ENCODE measurements at regions not wholly inside any gene's neighbourhood (a gene's known extent, or its start where the extent isn't known, plus 50 kb on each side); places are given as distances from the start of the nearest gene placed in this dataset.

DNA sequence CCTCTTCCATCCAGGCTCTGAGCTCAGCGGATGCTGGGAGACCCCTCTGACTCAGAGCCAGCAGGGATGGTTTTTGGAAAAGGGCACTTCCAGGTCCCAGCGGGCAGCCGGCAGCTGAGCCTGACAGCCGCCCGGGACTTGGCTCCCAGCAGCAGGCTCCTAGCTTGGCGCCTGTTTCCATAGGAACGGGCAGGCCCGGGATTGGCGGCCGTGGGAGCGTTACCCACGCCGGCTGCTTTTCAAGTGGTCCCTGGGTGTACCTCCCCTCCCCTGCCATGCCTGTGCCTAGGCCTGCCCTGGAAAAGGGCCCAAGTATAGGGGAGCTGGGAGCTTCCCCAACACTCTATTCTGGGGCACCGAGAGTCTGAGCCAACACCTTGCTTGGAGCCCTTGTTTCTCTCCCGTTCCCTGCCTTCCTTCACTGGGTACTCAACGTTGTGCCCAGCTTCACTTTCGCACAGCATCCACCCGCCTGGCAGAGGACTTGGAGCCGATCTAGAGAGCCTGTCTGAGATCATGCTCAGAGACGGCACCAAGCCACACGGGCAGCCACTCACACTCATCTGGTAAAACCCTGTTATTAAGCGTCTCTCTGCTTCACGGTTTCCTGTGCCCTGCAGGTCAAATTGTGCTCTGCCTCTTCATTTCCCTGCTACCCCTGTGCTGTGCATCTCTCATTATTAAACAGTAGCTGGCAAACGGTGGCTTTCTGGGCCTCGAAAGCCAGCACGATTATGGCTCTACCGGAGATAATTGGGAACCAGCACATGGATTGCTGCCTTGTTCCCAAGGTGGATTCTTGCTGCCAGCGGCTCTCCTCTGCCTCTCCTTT is 521.5 kb downstream of the BCOR start:
- DNase-seq (ENCODE audit: extremely low read depth, low read depth, low spot score): no peak

DNA sequence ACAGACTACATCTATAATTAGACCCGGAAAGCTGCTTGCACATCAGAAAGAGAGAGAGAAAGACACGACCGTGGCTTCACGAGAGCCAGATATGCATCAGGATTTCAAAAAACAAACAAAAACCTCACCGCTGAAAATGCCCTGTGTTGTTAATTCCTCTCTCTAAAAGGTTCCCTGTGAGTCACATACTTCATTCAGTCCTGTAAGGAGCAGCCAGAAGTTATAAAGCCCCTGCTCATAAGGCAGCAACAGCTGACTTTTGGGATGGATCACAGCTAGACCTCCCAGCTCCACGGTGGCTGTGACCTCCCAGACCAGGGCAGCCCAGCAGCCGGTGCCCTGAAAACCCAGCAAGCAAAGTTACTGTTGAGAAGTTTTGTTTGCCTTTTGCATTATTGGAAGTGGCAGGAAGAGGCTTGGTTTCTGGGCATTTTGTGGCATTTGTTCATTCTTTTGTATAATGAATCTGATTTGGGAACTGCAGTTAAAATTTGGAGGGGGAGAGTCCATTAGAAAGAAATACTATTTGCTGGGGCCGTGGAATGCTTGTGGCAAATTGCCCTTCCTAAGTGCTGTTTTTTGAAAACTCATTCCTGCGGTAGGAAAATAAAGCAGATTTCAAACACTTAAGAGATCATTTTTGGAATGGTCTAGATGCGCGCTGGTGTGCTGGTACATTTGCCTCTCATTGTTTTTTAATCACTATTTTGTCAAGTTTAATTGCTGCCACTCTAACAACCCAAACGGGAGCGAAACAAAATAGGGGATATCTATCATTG is 520.4 kb downstream of the BCOR start:
- DNase-seq (ENCODE audit: extremely low read depth, low read depth, low spot score): no peak

DNA sequence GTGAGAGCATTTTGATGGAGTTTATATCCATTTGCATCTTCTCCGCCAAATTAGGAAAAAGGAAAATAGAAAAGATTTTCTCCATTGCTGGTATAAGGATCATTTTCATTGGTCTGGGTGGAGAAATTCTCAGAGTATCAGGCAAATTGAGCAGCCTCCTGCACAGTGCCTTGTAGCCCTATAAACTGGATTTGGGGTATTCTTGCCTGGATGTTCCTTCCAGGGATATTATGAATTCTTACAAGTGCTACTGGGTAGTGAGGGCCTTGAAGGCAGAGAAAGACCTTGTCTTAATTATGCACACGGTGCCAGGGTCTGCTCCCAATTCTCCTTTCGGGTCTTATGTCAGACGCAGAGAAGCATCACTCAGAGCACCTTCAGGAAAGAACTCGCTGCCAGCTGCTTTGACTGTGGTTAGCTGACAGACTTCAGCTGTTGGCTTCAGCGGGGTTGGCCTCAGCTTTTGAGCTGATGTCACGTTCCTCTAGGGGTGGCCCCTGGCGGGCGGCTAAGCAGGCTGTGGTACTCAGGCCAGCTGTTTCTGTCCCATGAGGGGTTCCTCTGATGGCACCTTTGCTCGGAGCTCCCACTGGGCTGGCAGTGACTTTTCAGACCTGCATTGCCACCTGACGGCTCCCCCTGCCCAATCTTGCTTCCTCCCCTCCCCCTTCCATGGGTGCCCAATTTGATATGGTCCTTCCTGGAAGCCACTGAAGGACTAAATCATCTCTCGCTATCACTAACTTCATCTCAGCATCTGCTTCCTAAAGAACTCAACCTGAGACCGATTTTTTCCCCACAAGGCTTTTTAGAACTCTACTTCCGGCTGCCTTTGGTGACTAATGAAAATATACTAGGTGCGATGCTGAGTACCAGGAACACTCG is 519.5 kb downstream of the BCOR start:
- no peak for DNase-seq (ENCODE audit: extremely low read depth, low read depth, low spot score)

DNA sequence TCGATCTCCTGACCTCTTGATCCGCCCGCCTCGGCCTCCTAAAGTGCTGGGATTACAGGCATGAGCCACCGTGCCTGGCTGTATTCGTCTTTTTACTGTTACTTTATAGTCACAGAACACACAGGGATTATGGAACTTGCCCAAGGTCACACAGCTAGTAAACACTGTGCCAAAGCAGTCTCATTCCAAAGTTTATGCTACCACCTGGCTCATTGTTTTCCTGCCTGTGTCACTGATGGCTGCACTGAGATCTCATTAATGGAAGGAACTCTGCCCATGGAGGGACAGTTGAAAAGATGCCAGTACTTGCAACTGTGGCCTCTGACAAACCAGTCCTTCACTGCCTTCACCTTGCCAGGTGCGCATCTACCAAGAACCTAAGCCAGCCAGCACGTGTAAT is 517.7 kb downstream of the BCOR start:
- no peak for DNase-seq (ENCODE audit: extremely low read depth, low read depth, low spot score)

DNA sequence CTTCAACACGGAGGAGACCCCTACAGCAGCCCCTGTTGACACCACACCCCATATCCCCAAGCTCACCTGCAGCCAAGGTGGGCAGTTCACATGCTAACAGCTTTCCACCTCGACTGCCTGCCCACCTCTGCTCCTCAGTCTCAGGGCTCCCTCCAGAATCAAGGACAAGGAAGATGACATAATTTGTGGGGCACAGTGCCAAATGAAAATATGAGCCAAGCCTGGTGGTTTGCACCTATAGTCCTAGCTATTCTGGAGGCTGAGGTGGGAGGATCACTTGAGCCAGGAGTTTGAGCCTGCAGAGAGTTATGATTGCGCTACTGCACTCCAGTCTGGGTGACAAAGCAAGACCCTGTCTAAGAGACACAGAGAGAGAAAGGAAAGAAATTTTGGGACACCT is 516.3 kb downstream of the BCOR start:
- no peak for DNase-seq (ENCODE audit: extremely low read depth, low read depth, low spot score)

- no peak for DNase-seq (ENCODE audit: extremely low read depth, low read depth, low spot score)
These were observed 515.7 kb downstream of the BCOR start for GRCh38 chrX:39582091-39582490.

DNA sequence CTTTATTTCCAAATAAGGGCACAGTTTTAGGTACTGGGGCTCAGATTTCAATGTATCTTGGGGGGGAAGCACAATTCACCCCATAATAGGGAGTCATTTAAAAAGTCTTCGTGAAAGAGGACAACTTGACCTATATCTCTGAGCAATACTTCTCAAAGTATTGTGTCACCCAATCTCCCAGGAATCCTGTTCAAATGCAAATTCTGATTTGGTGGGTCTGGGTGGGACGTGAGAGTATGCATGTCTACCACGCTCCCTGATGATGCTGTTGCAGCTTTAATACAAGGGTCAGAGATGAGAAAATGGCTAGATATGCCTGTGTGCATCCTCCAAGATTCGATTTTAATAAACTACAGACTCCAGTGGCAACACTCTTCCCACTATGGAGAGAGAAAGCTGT is 514.8 kb downstream of the BCOR start:
- DNase-seq (ENCODE audit: extremely low read depth, low read depth, low spot score): no peak

- no peak for DNase-seq (ENCODE audit: extremely low read depth, low read depth, low spot score)
These were observed 511.9 kb downstream of the BCOR start for GRCh38 chrX:39585808-39586207.

DNA sequence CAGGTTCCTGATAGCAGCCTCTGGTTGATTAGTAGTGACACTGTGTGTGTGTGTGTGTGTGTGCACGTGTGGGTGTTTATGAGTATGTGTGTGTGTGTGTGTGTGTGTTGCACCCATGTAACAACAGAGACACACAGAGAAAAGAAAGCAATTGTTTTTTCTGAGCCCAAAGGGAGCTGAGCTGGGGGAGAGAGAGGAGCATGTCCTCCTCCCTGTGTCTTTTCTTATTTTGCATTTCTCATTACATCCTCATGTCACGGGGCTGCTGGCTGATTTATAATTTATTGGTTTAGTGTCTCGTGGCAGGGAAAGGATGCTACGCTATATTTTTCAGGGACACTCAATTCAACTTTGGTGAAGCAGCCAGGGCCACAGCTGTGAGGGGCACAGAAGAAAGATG is 511.4 kb downstream of the BCOR start:
- no peak for DNase-seq (ENCODE audit: extremely low read depth, low read depth, low spot score)

DNA sequence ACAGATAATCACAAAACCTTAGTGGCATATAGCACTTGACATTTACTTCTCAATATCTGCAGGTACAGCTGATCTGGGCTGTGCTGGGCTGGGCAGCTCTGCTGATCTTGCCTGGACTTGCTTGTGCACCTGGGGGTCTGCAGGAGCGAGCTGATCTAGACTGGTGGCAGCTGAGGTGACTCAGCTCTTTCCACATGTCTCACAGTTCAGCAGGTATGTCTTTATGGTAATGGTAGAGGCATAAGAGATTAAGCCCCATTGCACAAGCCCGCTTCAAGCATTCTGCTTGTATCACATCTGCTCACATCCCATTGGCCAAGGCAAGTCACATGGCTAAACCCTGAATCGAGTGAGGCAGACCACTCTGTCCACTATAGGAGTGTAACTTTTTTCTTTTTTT is 506.7 kb downstream of the BCOR start:
- DNase-seq (ENCODE audit: extremely low read depth, low read depth, low spot score): no peak

DNA sequence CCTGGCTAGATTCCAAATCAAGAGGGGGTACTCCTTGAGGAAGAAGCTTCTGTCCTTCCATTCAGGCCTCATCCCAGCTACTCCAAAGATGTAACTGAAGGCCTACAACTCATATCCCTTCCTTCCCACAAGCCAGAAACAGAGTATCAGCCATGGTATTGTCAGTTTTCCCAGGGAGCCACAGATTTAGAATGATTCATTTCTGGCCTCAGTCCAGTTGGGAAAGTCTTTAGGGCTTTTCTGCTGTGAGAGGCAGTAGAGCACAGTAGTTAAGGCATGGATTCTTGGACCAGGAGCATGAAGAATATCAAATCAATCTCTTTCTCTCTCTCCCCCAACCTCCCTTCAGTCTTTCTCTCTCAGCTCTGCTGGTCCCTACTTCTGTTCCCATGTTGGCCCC is 505.0 kb downstream of the BCOR start:
- DNase-seq (ENCODE audit: extremely low read depth, low read depth, low spot score): no peak

GRCh38 chrX:39595977-39596376 is 501.8 kb downstream of the BCOR start:
- no peak for DNase-seq (ENCODE audit: extremely low read depth, low read depth, low spot score)

- DNase-seq (ENCODE audit: extremely low read depth, low read depth, low spot score): no peak
These were observed 501.3 kb downstream of the BCOR start for GRCh38 chrX:39596437-39596836.

DNA sequence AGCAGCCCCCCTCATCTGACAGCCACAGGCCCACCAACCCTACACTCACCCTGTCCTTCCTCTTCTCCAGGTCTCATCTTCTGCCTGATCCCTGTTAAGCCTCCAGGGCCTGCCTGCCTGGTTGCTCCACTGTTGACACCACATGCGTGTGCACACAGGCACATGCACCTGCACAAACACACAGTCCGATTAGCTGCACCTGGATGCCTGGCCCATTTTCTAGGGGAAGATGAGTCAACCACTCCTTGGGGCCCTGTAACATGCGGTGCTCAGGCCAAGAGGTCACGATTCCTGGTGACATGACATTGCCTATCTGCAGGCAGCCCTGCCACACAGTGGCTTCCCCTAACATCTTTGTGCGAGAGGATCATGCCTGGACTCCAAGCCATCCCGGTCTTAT is 498.4 kb downstream of the BCOR start:
- no peak for DNase-seq (ENCODE audit: extremely low read depth, low read depth, low spot score)

GRCh38 chrX:39600222-39600621 is 497.5 kb downstream of the BCOR start:
- no peak for DNase-seq (ENCODE audit: extremely low read depth, low read depth, low spot score)

DNA sequence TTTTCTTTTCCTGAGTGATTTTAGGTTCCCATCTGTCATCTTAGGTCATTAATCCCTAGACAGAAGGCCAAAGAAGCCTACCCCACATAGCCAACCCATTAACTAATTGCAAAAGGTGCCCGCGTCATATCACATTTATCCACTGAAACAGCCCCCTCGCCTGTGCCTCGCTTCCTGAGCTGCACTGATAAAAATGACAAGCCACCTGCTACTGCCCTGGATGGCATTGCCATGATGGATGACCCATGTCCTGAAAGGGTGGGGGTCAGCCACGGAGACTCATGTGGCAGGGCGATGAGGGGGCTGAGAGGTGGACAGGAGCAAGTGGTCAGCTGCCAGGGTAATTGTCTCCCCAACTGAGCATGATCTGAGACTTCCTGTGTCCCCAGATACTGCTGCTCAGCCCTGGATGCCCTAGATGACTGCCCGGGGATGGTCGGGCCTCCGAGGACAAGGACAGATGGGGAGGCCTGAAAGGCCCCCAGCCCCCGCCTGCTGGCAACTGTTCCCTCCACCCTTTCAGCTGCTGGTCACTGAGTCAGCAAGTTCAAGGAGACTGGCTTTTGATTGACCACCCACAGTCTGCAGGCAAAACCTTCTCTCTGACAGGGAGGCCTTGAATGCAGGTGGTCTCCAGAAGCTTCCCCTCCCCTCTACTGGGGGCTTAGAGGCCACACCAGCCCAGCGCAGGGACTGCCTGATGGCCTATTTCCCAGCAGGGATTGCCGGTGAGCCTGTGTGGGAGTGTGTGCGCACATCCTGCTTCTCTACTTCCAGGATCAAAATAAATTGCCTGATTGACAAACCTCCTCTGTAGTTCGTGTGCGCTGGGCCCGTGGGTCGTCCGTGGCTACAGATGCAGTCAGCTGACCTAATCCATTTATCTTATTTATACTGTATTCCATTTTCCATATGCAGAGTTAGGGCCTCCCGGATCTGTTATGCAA is 496.3 kb downstream of the BCOR start:
- DNase-seq (ENCODE audit: extremely low read depth, low read depth, low spot score): no peak

- DNase-seq (ENCODE audit: extremely low read depth, low read depth, low spot score): no peak
These were observed 495.6 kb downstream of the BCOR start for GRCh38 chrX:39602195-39602594.

DNA sequence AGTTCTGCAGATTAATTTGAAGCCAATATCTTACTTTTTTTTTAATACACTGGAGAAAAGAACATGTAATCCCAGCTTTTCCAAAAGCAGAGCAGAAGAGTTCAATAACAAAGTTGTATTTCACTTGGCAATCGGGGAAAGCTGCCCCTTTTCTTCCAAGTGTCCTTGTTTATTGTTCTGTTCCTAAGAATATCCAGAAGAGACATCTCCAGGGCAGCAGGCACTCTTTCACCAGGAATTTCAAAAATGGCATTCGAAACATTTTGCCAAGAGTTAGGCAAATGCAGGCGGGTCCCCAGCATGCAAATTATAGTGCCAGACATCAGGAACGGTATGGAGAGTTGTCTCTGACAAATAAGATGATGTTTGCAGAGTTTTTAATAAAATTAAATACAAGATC is 494.5 kb downstream of the BCOR start:
- DNase-seq (ENCODE audit: extremely low read depth, low read depth, low spot score): no peak

GRCh38 chrX:39605183-39605582 is 492.6 kb downstream of the BCOR start:
- no peak for DNase-seq (ENCODE audit: extremely low read depth, low read depth, low spot score)

DNA sequence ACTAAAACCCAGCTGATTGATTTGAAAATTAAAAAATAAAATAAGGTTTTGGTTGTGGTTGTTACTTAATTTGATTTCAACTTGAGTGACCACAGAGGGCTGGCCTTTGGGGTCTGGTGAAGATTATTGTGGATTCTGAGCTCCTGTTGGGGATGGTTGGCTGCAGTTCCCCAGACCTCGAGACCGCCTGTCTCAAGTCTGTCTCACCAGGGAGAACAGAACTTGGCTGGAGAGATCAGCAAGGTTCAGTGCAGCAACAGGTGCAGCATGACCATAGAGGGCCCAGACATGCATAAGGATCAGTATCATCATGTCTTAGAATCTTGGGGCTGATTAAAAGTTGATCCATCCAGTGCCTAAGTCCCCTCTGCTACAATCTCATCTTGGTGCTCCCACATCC is 491.9 kb downstream of the BCOR start:
- DNase-seq (ENCODE audit: extremely low read depth, low read depth, low spot score): no peak

Measured in glomerular endothelial cell (primary cell).